PC-9 (cell line): ENCODE measurements at regions not wholly inside any gene's neighbourhood (a gene's known extent, or its start where the extent isn't known, plus 50 kb on each side); places are given as distances from the start of the nearest gene placed in this dataset.

Experiments used
- BruUV-seq: library from RNA; stranded (reverse); fragments of 400-500 nt; replicated peaks from 2 replicates; lab custom pipeline; 2021; lab: Mats Ljungman, UMichigan
- CTCF ChIA-PET: fragments of 300-600 bp; sonication (Branson Sonifier 250); formaldehyde crosslinking; loops from one replicate; lab custom pipeline; 2022; ENCODE audit warnings: antibody characterized with exemption; lab: Charles Lee
- POLR2A ChIA-PET: fragments of 300-600 bp; sonication (Branson Sonifier 250); formaldehyde crosslinking; loops from one replicate; lab custom pipeline; 2022; ENCODE audit warnings: antibody characterized with exemption; ENCODE audit not compliant: unreplicated experiment; lab: Charles Lee
- DNase-seq, 2 experiments: peaks; one replicate each; pipeline versions ENCODE4 v3.0.0 to v3.0.0-alpha.2; 2015 to 2022; ENCODE audit warnings: mixed read lengths in 1 of 2
- H2AFZ ChIP-seq: fragments of 200-600 bp; sonication (generic); 2 replicates; pipeline ENCODE4 v1.8.1; 2017; ENCODE audit warnings: antibody characterized with exemption
- H3F3A ChIP-seq: fragments of 200-600 bp; sonication (generic); 2 replicates; pipeline ENCODE4 v1.8.1; 2017; ENCODE audit warnings: antibody characterized with exemption, mild to moderate bottlenecking, low read depth; ENCODE audit not compliant: insufficient read depth
- H3K27ac ChIP-seq: fragments of 200-600 bp; sonication (generic); 2 replicates; pipeline ENCODE4 v1.6.1; 2016; ENCODE audit warnings: mixed run types
- H3K27me3 ChIP-seq: fragments of 200-600 bp; sonication (generic); 2 replicates; pipeline ENCODE4 v1.6.1; 2016; ENCODE audit warnings: low read depth, mixed run types; ENCODE audit not compliant: insufficient read depth
- H3K36me3 ChIP-seq: fragments of 200-600 bp; sonication (generic); 2 replicates; pipeline ENCODE4 v1.6.1; 2016; ENCODE audit warnings: low read depth, mixed run types
- H3K4me1 ChIP-seq: fragments of 200-600 bp; sonication (generic); replicated peaks from 2 replicates; pipeline ENCODE4 v1.6.1; 2016; ENCODE audit warnings: mixed run types; ENCODE audit not compliant: insufficient read depth
- H3K4me2 ChIP-seq: fragments of 200-600 bp; sonication (generic); 2 replicates; pipeline ENCODE4 v1.6.1; 2017; ENCODE audit warnings: mixed run types
- H3K4me3 ChIP-seq: fragments of 200-600 bp; sonication (generic); 2 replicates; pipeline ENCODE4 v1.6.1; 2016; ENCODE audit warnings: mixed run types
- H3K79me2 ChIP-seq: fragments of 200-600 bp; sonication (generic); 2 replicates; pipeline ENCODE4 v1.6.1; 2017; ENCODE audit warnings: low read depth, mixed run types
- H3K9me2 ChIP-seq: fragments of 200-600 bp; sonication (generic); 2 replicates; pipeline ENCODE4 v1.8.1; 2017; ENCODE audit warnings: mild to moderate bottlenecking; ENCODE audit not compliant: insufficient read depth
- H3K9me3 ChIP-seq: fragments of 200-600 bp; sonication (generic); 2 replicates; pipeline ENCODE4 v1.8.1; 2016; ENCODE audit warnings: low read depth; ENCODE audit not compliant: insufficient read depth
- H4K20me1 ChIP-seq: fragments of 200-600 bp; sonication (generic); 2 replicates; pipeline ENCODE4 v1.8.1; 2017; ENCODE audit not compliant: insufficient read depth
- EZH2 ChIP-seq: fragments of 200-600 bp; sonication (generic); IDR thresholded peaks from 2 replicates; pipeline ENCODE4 v1.8.0; 2017; ENCODE audit warnings: antibody characterized with exemption, low read depth
- intact Hi-C: fragments of 100-400 bp; cut with micrococcal nuclease; formaldehyde crosslinking; loops from one replicate; pipeline ENCODE4 v1.10.0; 2022; ENCODE audit not compliant: unreplicated experiment
- TF ChIP-seq, protein P1 (sequence below): fragments of 200-600 bp; sonication (generic); conservative IDR thresholded peaks from 2 replicates; pipeline ENCODE4 v1.6.1; 2017; ENCODE audit warnings: mixed run types, antibody characterized with exemption, mild to moderate bottlenecking, moderate library complexity

DNA sequence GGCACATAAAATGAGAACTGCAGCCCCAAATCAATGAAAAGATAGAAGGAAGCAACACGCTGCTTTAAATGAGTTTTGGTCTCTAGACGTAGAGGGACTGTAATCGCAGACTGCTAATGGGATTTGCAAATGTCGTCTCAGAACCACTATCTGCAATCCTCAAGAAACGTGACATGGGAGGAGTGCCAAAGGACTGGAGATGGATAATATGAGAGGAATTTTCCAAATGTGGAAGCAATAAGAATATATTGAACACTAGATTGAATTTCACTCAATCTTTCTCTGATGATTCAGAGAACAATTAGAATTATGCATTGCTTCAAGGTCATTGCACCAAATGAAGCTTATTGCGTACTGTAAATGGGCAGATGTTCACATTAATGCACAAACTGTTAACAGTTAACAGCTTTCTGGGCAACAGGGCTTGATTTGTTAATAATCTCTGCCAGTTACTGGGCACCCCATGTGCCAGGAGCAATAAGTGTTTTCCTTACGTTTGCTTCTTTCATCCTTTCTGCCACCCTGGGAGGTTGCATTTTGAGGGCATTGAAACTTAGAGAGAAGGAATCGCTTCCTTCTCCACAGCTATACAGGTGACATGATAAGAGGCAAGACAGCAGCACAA is 62.8 kb upstream of the WASF3 start:
- no TSS peak for BruUV-seq
- Histone ChIP-seq H3K9me3 (no peaks in the 10 kb centered on the region), H3K27ac (no peak overlapping the region), H3K4me1 (no peaks in the 10 kb centered on the region), H3K4me3 (no peak overlapping the region), H4K20me1 (no peaks in the 10 kb centered on the region), H3K27me3 (peaks cover 5% of the 10 kb centered on the region; the same call in 1 of the 2 replicates), H2AFZ (no peak overlapping the region), H3K4me2 (no peak overlapping the region), H3F3A (no peaks in the 10 kb centered on the region), H3K79me2 (no peaks in the 10 kb centered on the region), H3K9me2 (no peaks in the 10 kb centered on the region), H3K36me3 (no peaks in the 10 kb centered on the region)
- intact Hi-C loops: loop anchor here (5.0 kb wide), 2 partner anchors 203 to 922 kb away; no protein-coding TSS in a partner anchor
- no peak for DNase-seq
- ChIA-PET POLR2A (no interaction called here), CTCF (interaction anchor here (0.5 to 3.6 kb wide), 4 partner anchors 11 to 378 kb away, joined by 3 to 33 read pairs (median 3); no protein-coding TSS in a partner anchor)
- TF ChIP-seq, protein P1, sequence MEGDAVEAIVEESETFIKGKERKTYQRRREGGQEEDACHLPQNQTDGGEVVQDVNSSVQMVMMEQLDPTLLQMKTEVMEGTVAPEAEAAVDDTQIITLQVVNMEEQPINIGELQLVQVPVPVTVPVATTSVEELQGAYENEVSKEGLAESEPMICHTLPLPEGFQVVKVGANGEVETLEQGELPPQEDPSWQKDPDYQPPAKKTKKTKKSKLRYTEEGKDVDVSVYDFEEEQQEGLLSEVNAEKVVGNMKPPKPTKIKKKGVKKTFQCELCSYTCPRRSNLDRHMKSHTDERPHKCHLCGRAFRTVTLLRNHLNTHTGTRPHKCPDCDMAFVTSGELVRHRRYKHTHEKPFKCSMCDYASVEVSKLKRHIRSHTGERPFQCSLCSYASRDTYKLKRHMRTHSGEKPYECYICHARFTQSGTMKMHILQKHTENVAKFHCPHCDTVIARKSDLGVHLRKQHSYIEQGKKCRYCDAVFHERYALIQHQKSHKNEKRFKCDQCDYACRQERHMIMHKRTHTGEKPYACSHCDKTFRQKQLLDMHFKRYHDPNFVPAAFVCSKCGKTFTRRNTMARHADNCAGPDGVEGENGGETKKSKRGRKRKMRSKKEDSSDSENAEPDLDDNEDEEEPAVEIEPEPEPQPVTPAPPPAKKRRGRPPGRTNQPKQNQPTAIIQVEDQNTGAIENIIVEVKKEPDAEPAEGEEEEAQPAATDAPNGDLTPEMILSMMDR: no peak
- no peak for TF ChIP-seq EZH2

DNA sequence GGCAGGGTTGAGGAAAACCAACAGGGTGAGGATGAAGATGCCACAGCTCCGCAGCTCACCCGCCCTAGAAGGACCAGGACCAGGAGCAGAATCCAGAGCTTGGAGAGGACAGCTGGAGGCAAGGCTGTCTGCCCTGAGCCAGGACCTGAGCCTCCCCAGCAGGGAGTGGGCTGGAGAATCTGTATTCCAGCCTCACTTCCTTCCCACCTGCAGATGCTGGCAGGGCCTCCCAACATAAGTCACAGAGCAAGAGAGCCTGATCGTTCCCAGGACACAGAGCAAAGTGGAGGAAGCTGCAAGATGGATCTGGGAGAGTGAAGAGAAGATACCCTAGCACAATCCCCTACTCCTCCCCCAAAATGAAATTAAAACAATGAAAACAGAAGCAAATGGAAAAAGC is 61.7 kb upstream of the WASF3 start:
- Histone ChIP-seq H3K4me3 (no peak overlapping the region), H3K27me3 (peaks cover 3% of the 10 kb centered on the region; the same call in 1 of the 2 replicates), H3F3A (no peaks in the 10 kb centered on the region), H3K4me2 (no peak overlapping the region), H3K4me1 (no peaks in the 10 kb centered on the region), H4K20me1 (no peaks in the 10 kb centered on the region), H3K27ac (no peak overlapping the region), H3K9me3 (no peaks in the 10 kb centered on the region), H3K36me3 (no peaks in the 10 kb centered on the region), H2AFZ (no peak overlapping the region), H3K79me2 (no peaks in the 10 kb centered on the region), H3K9me2 (no peaks in the 10 kb centered on the region)
- POLR2A ChIA-PET: no interaction called here
- intact Hi-C loops: loop anchor here (1.0 to 5.0 kb wide), 3 partner anchors 202 to 923 kb away; no protein-coding TSS in a partner anchor
- no peak for TF ChIP-seq EZH2
- TF ChIP-seq, protein P1: no peak
- DNase-seq: no peak
- CTCF ChIA-PET: interaction anchor here (0.8 to 3.6 kb wide), 2 partner anchors 12 to 311 kb away, joined by 3 to 33 read pairs; no protein-coding TSS in a partner anchor
- no TSS peak for BruUV-seq

DNA sequence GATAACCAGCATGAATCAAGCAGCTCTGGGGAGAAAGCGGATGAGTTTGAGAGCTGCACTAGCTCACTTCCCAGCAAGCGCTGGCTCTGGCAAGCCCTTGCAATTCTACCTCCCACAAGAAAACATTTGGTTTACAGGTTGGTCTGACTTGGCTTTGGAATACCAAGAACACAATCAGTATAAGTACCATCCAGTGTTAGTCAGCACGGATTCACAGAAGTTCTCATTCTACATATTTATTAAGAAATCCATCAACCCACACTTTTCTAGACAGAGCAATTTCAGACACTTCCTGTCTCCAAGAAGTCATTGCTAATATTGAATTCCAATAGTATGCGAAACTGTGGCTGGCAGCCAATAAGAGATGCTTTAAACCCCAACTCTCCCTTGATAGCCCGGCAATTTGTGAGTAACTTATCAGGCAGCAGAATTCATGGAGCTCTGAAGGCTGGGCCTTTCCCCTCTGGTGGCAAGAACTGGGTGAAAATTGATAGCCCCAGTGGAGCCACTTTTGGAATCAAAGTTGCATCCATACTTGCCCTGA is 59.4 kb upstream of the WASF3 start:
- Histone ChIP-seq H3K27me3 (no peaks in the 10 kb centered on the region; the same call in 1 of the 2 replicates), H4K20me1 (no peaks in the 10 kb centered on the region), H3K4me1 (no peaks in the 10 kb centered on the region), H3K27ac (no peak overlapping the region), H3K9me3 (no peaks in the 10 kb centered on the region), H3K9me2 (no peaks in the 10 kb centered on the region), H3F3A (no peaks in the 10 kb centered on the region), H3K4me2 (no peak overlapping the region), H2AFZ (no peak overlapping the region), H3K36me3 (no peaks in the 10 kb centered on the region), H3K4me3 (no peak overlapping the region), H3K79me2 (no peaks in the 10 kb centered on the region)
- CTCF ChIA-PET: interaction anchor here (1.4 kb wide), 1 partner anchor 313 kb away, joined by 4 read pairs; no protein-coding TSS in a partner anchor
- DNase-seq: no peak
- POLR2A ChIA-PET: no interaction called here
- BruUV-seq: no TSS peak
- TF ChIP-seq, protein P1: no peak
- TF ChIP-seq EZH2: no peak
- intact Hi-C loops: loop anchor here (5.0 kb wide), 2 partner anchors 199 to 926 kb away; no protein-coding TSS in a partner anchor
